HG02885 (cell line): ENCODE measurements at regions not wholly inside any gene's neighbourhood (a gene's known extent, or its start where the extent isn't known, plus 50 kb on each side); places are given as distances from the start of the nearest gene placed in this dataset.
A peak's percentile ranks its signal among the peaks of the same experiment; 100 is the strongest.

Experiments used
- ATAC-seq: cut with Tn5 transposase; IDR thresholded peaks from one replicate; pipeline ENCODE4 v1.9.1; 2021; ENCODE audit warnings: mild to moderate bottlenecking; ENCODE audit not compliant: unreplicated experiment, poor library complexity

- no peak for ATAC-seq
Observed at GRCh38 chr3:73284472-73284871, 223.0 kb downstream of the EBLN2 start.

- ATAC-seq: no peak
Observed at GRCh38 chr3:73291541-73291940, 230.1 kb downstream of the EBLN2 start.

GRCh38 chr3:73292220-73292619 is 230.8 kb downstream of the EBLN2 start:
- no peak for ATAC-seq

GRCh38 chr3:73294537-73294936 is 233.1 kb downstream of the EBLN2 start:
- no peak for ATAC-seq

GRCh38 chr3:73295876-73296635 is 234.6 kb downstream of the EBLN2 start:
- no peak for ATAC-seq

GRCh38 chr3:73296859-73297258 is 235.4 kb downstream of the EBLN2 start:
- ATAC-seq: no peak

GRCh38 chr3:73298243-73299183 is 237.1 kb downstream of the EBLN2 start:
- no peak for ATAC-seq

- ATAC-seq: no peak
Observed at GRCh38 chr3:73299184-73299691, 237.8 kb downstream of the EBLN2 start.

- ATAC-seq: peak; percentile 58
Observed at GRCh38 chr3:73314151-73314951, 252.9 kb downstream of the EBLN2 start.

GRCh38 chr3:73315706-73316105 is 254.2 kb downstream of the EBLN2 start:
- no peak for ATAC-seq

- ATAC-seq: no peak
Observed at GRCh38 chr3:73319179-73319769, 257.8 kb downstream of the EBLN2 start.

GRCh38 chr3:73321286-73321999 is 260.0 kb downstream of the EBLN2 start:
- ATAC-seq: no peak

- no peak for ATAC-seq
Observed at GRCh38 chr3:73324203-73325155, 263.0 kb downstream of the EBLN2 start.

- no peak for ATAC-seq
Observed at GRCh38 chr3:73326396-73326795, 264.9 kb downstream of the EBLN2 start.

- no peak for ATAC-seq
Observed at GRCh38 chr3:73327052-73327451, 265.6 kb downstream of the EBLN2 start.
